H1 (cell line): ENCODE measurements at regions not wholly inside any gene's neighbourhood (a gene's known extent, or its start where the extent isn't known, plus 50 kb on each side); places are given as distances from the start of the nearest gene placed in this dataset.

Source experiments
- BRCA1 ChIP-seq: IDR thresholded peaks from 2 replicates; pipeline ENCODE4 v1.6.1; 2012; ENCODE audit warnings: low read depth, low read length, improper control_type of control experiment
- CBX5 ChIP-seq: fragments of 300-800, 300-1000 bp; sonication (generic); IDR thresholded peaks from 2 replicates; pipeline ENCODE4 v1.7.1; 2016; ENCODE audit warnings: antibody characterized with exemption, low read length, low read depth
- CHD1 ChIP-seq: IDR thresholded peaks from 2 replicates; pipeline ENCODE4 v1.6.1; 2012; ENCODE audit warnings: low read depth, low read length, improper control_type of control experiment
- CHD7 ChIP-seq: fragments of 300-600 bp; sonication (generic); IDR thresholded peaks from 2 replicates; pipeline ENCODE4 v1.7.1; 2012; ENCODE audit warnings: low read length, moderate library complexity, mild to moderate bottlenecking, inconsistent platforms; ENCODE audit not compliant: insufficient replicate concordance
- EZH2 ChIP-seq: fragments of 200-600 bp; sonication (generic); IDR thresholded peaks from 2 replicates; pipeline ENCODE4 v1.7.1; 2012; ENCODE audit warnings: low read depth, mild to moderate bottlenecking, moderate library complexity, low read length, inconsistent platforms; ENCODE audit not compliant: severe bottlenecking
- KDM1A ChIP-seq: fragments of 200-600, 300-600 bp; sonication (generic); IDR thresholded peaks from 2 replicates; pipeline ENCODE4 v1.7.1; 2016; ENCODE audit warnings: mild to moderate bottlenecking, low read length, borderline replicate concordance
- KDM4A ChIP-seq: IDR thresholded peaks from one replicate; pipeline ENCODE4 v1.7.1; 2012; ENCODE audit warnings: low read depth, mild to moderate bottlenecking, moderate library complexity, low read length, inconsistent platforms; ENCODE audit not compliant: severe bottlenecking
- KDM5A ChIP-seq: fragments of 200-600 bp; IDR thresholded peaks from 2 replicates; pipeline ENCODE4 v1.7.1; 2012; ENCODE audit warnings: mild to moderate bottlenecking, low read length, inconsistent platforms, mixed read lengths
- MAX ChIP-seq: IDR thresholded peaks from 2 replicates; pipeline ENCODE4 v1.6.1; 2012; ENCODE audit warnings: inconsistent platforms
- RXRA ChIP-seq: IDR thresholded peaks from 2 replicates; pipeline ENCODE4 v1.6.1; 2011; ENCODE audit warnings: low read depth, mild to moderate bottlenecking, low read length, moderate library complexity; ENCODE audit not compliant: insufficient read depth
- TCF12 ChIP-seq: IDR thresholded peaks from 2 replicates; pipeline ENCODE4 v1.6.1; 2011; ENCODE audit warnings: low read depth, mild to moderate bottlenecking, low read length

GRCh38 chr6:50361641-50362331, 312.1 kb upstream of the DEFB112 start (continued):
- TF ChIP-seq CHD7: no peak
- TF ChIP-seq RXRA: no peak
- TF ChIP-seq KDM5A: no peak
- no peak for TF ChIP-seq CBX5
- TF ChIP-seq KDM1A: no peak
- no peak for TF ChIP-seq CHD1
- TF ChIP-seq TCF12: no peak
- no peak for TF ChIP-seq MAX
- no peak for TF ChIP-seq BRCA1
- no peak for TF ChIP-seq KDM4A
- no peak for TF ChIP-seq EZH2
